ENCODE measurements at regions not wholly inside any gene's neighbourhood (a gene's known extent, or its start where the extent isn't known, plus 50 kb on each side); places are given as distances from the start of the nearest gene placed in this dataset.

DNA sequence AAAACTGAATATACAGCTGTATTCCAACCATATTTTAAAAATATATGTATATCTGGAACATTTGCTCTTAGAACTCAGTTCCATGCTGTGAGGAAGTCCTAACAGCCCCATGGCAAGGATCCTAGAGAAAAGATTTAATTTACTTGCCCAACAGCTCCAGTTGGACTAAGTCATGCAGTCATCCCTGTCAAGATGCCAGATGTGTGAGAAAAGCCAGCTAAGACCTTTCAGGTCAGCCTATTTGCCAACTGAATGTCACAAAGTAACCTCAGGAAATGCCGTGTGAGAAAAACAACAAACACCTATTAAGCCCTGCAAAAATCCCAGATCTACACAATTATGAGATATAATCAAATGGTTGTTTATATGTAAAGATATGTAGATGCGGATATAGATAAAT, 416.3 kb downstream of the NR2F1-AS1 start:
- Histone ChIP-seq H3K27me3 (ENCODE audit: control insufficient read depth, insufficient read depth, low read length) (no peaks in the 10 kb centered on the region), H3K4me3 (ENCODE audit: low read depth, low read length) (no peak overlapping the region), H3K36me3 (ENCODE audit: control insufficient read depth, insufficient read depth, low read length) (no peaks in the 10 kb centered on the region)
- ChIA-PET CTCF (interaction anchor here (0.7 to 1.3 kb wide), 3 partner anchors 10 to 419 kb away, joined by 3 to 5 read pairs (median 3); partner anchors contain the start of gene NR2F1), POLR2A (no interaction called here)
- TF ChIP-seq, protein P1, sequence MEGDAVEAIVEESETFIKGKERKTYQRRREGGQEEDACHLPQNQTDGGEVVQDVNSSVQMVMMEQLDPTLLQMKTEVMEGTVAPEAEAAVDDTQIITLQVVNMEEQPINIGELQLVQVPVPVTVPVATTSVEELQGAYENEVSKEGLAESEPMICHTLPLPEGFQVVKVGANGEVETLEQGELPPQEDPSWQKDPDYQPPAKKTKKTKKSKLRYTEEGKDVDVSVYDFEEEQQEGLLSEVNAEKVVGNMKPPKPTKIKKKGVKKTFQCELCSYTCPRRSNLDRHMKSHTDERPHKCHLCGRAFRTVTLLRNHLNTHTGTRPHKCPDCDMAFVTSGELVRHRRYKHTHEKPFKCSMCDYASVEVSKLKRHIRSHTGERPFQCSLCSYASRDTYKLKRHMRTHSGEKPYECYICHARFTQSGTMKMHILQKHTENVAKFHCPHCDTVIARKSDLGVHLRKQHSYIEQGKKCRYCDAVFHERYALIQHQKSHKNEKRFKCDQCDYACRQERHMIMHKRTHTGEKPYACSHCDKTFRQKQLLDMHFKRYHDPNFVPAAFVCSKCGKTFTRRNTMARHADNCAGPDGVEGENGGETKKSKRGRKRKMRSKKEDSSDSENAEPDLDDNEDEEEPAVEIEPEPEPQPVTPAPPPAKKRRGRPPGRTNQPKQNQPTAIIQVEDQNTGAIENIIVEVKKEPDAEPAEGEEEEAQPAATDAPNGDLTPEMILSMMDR (IDR thresholded peaks at IDR 0.05; ENCODE audit: insufficient read depth, low read depth, low read length) = no peak
- peak; percentile 26 for DNase-seq (ENCODE audit: low read depth)

- TF ChIP-seq, protein P1 (IDR thresholded peaks at IDR 0.05; ENCODE audit: insufficient read depth, low read depth, low read length) = no peak
- Histone ChIP-seq H3K27me3 (ENCODE audit: control insufficient read depth, insufficient read depth, low read length) (no peaks in the 10 kb centered on the region), H3K4me3 (ENCODE audit: low read depth, low read length) (no peak overlapping the region), H3K36me3 (ENCODE audit: control insufficient read depth, insufficient read depth, low read length) (no peaks in the 10 kb centered on the region)
- POLR2A ChIA-PET = no interaction called here
- CTCF ChIA-PET = no interaction called here
- DNase-seq (ENCODE audit: low read depth) = peak; percentile 87
These were observed 417.9 kb downstream of the NR2F1-AS1 start for GRCh38 chr5:93163010-93163663.

- H3K4me3 ChIP-seq (ENCODE audit: low read depth, low read length) = no peak overlapping the region
- DNase-seq (ENCODE audit: low read depth) = no peak
- TF ChIP-seq, protein P1 (IDR thresholded peaks at IDR 0.05; ENCODE audit: insufficient read depth, low read depth, low read length) = no peak
- H3K27me3 ChIP-seq (ENCODE audit: control insufficient read depth, insufficient read depth, low read length) = no peaks in the 10 kb centered on the region
- POLR2A ChIA-PET = no interaction called here
- no peaks in the 10 kb centered on the region for H3K36me3 ChIP-seq (ENCODE audit: control insufficient read depth, insufficient read depth, low read length)
- CTCF ChIA-PET = interaction anchor here (1.1 kb wide), 1 partner anchor 16 kb away, joined by 3 read pairs; no protein-coding TSS in a partner anchor
These were observed 419.1 kb downstream of the NR2F1-AS1 start for GRCh38 chr5:93161661-93162654.

- ChIA-PET CTCF (no interaction called here), POLR2A (no interaction called here)
- Histone ChIP-seq H3K4me3 (ENCODE audit: low read depth, low read length) (no peak overlapping the region), H3K27me3 (ENCODE audit: control insufficient read depth, insufficient read depth, low read length) (no peaks in the 10 kb centered on the region), H3K36me3 (ENCODE audit: control insufficient read depth, insufficient read depth, low read length) (no peaks in the 10 kb centered on the region)
- TF ChIP-seq, protein P1 (IDR thresholded peaks at IDR 0.05; ENCODE audit: insufficient read depth, low read depth, low read length) = no peak
- DNase-seq (ENCODE audit: low read depth) = no peak
These were observed 422.2 kb downstream of the NR2F1-AS1 start for GRCh38 chr5:93158841-93159240.

GRCh38 chr5:93156566-93156965, 424.5 kb downstream of the NR2F1-AS1 start:
- TF ChIP-seq, protein P1 (IDR thresholded peaks at IDR 0.05; ENCODE audit: insufficient read depth, low read depth, low read length) = no peak
- no peaks in the 10 kb centered on the region for H3K36me3 ChIP-seq (ENCODE audit: control insufficient read depth, insufficient read depth, low read length)
- no peak overlapping the region for H3K4me3 ChIP-seq (ENCODE audit: low read depth, low read length)
- H3K27me3 ChIP-seq (ENCODE audit: control insufficient read depth, insufficient read depth, low read length) = no peaks in the 10 kb centered on the region
- CTCF ChIA-PET = no interaction called here
- POLR2A ChIA-PET = no interaction called here
- no peak for DNase-seq (ENCODE audit: low read depth)
